OCI-LY7 (cell line): ENCODE measurements at regions not wholly inside any gene's neighbourhood (a gene's known extent, or its start where the extent isn't known, plus 50 kb on each side); places are given as distances from the start of the nearest gene placed in this dataset.

Experiments
- EZH2phosphoT487 ChIP-seq: fragments of 200-600 bp; sonication (generic); IDR thresholded peaks from 2 replicates; pipeline ENCODE4 v1.6.1; 2018; ENCODE audit warnings: low read depth, borderline replicate concordance, mild to moderate bottlenecking, mixed run types, antibody characterized with exemption, low read length, moderate library complexity, mixed read lengths
- TF ChIP-seq, protein P1 (sequence below): fragments of 200-600 bp; sonication (generic); conservative IDR thresholded peaks from 2 replicates; pipeline ENCODE4 v1.5.1; 2014; ENCODE audit warnings: mild to moderate bottlenecking, antibody characterized with exemption, low read length, moderate library complexity, mixed read lengths

DNA sequence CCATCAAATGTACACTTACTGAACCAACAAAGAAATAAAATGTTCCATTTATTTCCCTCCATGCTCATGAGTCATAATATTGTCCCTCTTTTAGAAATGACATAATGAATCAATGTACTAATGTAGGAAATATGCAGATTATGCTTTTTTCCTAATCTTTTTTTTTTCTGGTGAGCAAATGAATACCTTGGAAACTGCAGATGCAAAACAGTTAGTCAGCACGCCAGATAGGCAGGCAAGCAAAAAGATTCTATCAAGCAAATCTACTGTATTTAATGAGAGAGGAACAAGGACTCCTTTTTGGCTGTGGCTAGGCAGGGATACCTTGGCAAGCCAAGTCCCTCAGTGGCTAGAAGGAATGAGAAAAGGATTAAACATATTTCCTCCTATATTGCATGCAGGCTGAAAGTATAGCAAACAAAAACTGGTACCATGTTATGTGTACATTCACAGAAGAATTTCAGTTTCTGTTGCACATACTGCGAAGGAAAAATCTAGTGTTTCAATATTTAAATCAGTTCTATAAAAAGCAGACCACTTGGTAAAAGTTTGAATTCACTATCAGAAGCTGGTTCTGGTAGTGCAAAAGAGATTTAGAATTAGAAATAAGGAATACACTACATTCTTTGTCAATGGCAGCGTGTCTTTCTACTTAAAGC is 605.4 kb downstream of the TLE1 start:
- TF ChIP-seq, protein P1, sequence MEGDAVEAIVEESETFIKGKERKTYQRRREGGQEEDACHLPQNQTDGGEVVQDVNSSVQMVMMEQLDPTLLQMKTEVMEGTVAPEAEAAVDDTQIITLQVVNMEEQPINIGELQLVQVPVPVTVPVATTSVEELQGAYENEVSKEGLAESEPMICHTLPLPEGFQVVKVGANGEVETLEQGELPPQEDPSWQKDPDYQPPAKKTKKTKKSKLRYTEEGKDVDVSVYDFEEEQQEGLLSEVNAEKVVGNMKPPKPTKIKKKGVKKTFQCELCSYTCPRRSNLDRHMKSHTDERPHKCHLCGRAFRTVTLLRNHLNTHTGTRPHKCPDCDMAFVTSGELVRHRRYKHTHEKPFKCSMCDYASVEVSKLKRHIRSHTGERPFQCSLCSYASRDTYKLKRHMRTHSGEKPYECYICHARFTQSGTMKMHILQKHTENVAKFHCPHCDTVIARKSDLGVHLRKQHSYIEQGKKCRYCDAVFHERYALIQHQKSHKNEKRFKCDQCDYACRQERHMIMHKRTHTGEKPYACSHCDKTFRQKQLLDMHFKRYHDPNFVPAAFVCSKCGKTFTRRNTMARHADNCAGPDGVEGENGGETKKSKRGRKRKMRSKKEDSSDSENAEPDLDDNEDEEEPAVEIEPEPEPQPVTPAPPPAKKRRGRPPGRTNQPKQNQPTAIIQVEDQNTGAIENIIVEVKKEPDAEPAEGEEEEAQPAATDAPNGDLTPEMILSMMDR: no peak
- TF ChIP-seq EZH2phosphoT487: no peak
